Lung (tissue), 11 donors: ENCODE measurements at regions not wholly inside any gene's neighbourhood (a gene's known extent, or its start where the extent isn't known, plus 50 kb on each side); places are given as distances from the start of the nearest gene placed in this dataset.

ENCODE experiments used
- ATAC-seq: fragments of 200-7000 bp; cut with Tn5 transposase; one replicate; pipeline ENCODE4 v1.9.1; 2020; ENCODE audit warnings: moderate number of reproducible peaks; ENCODE audit not compliant: insufficient read depth, low FRiP score
- DNase-seq, 3 donors: peaks; one replicate each; pipeline ENCODE4 v3.0.0-alpha.2; 2013 to 2017
- H3K27ac ChIP-seq, 2 donors: one replicate each; pipeline ENCODE4 v1.5.1; 2013; ENCODE audit warnings: mild to moderate bottlenecking in 2 of 2, moderate library complexity in 2 of 2, control low read depth in 1 of 2, inconsistent platforms in 1 of 2, low read depth in 1 of 2, low read length in 1 of 2
- H3K27me3 ChIP-seq, 3 donors: one replicate each; pipeline ENCODE4 v1.5.1; 2013; ENCODE audit warnings: low read length in 2 of 3; ENCODE audit not compliant: control insufficient read depth in 3 of 3, insufficient read depth in 3 of 3
- H3K36me3 ChIP-seq, 4 donors: one replicate each; pipeline ENCODE4 v1.5.1; 2013; ENCODE audit warnings: low read length in 4 of 4, mild to moderate bottlenecking in 1 of 4, moderate library complexity in 1 of 4; ENCODE audit not compliant: control insufficient read depth in 4 of 4, insufficient read depth in 4 of 4
- H3K4me1 ChIP-seq, 5 donors: one replicate each; pipeline ENCODE4 v1.5.1; 2013; ENCODE audit warnings: low read length in 5 of 5, mild to moderate bottlenecking in 2 of 5, moderate library complexity in 1 of 5; ENCODE audit not compliant: control insufficient read depth in 5 of 5, insufficient read depth in 5 of 5
- H3K4me3 ChIP-seq: one replicate; pipeline ENCODE4 v1.5.1; 2013; ENCODE audit warnings: mild to moderate bottlenecking, control low read depth, moderate library complexity
- H3K9ac ChIP-seq, 2 donors: one replicate each; pipeline ENCODE4 v1.5.1; 2013; ENCODE audit warnings: low read length in 2 of 2, control low read depth in 1 of 2; ENCODE audit not compliant: insufficient read depth in 1 of 2
- H3K9me3 ChIP-seq, 4 donors: one replicate each; pipeline ENCODE4 v1.5.1; 2013; ENCODE audit warnings: low read length in 3 of 4, mild to moderate bottlenecking in 1 of 4, moderate library complexity in 1 of 4; ENCODE audit not compliant: control insufficient read depth in 4 of 4, insufficient read depth in 3 of 4
- CTCF ChIP-seq: IDR thresholded peaks from 2 replicates; pipeline ENCODE4 v1.5.1; 2012; ENCODE audit warnings: mild to moderate bottlenecking; ENCODE audit errors: control extremely low read depth, extremely low read depth
- WGBS, 2 donors: extraction: QIAGEN DNeasy Blood & Tissue Kit; methylation state at CpG; one replicate each; pipeline ENCODE4 v1.1.7; 2013; 5-methylcytosine and 5-hydroxymethylcytosine counted together
- donor health status: control.
- donor health status: control.
- donor health status: Bipolar disorder and iron deficiency.
- donor health status: healthy.
- donor health status: DM: yes; HTN: yes; CAD: no.

- DNase-seq (peak in 2 of 3 donors; percentile 27 to 36), ATAC-seq (no peak)
- H3K9me3 ChIP-seq = peaks cover 0 to 5% (median 0%) of the 10 kb centered on the region in 4 donors
- TF ChIP-seq CTCF = no peak
- no peak overlapping the region for H3K4me3 ChIP-seq
- H3K36me3 ChIP-seq = no peaks in the 10 kb centered on the region
- no peak overlapping the region for H3K27ac ChIP-seq
- H3K4me1 ChIP-seq = peaks cover 0 to 6% (median 0%) of the 10 kb centered on the region in 5 donors
- no peaks in the 10 kb centered on the region for H3K27me3 ChIP-seq
- H3K9ac ChIP-seq = no peak overlapping the region
Measured at GRCh38 chr13:69458013-69458412, 649.6 kb upstream of the ATXN8OS start.

GRCh38 chr13:69450245-69450644 lies 657.4 kb upstream of the ATXN8OS start:
- DNase-seq (no peak), ATAC-seq (no peak)
- Histone ChIP-seq H3K9ac (no peak overlapping the region), H3K9me3 (no peaks in the 10 kb centered on the region), H3K4me3 (no peak overlapping the region), H3K4me1 (no peaks in the 10 kb centered on the region), H3K36me3 (no peaks in the 10 kb centered on the region), H3K27me3 (no peaks in the 10 kb centered on the region), H3K27ac (no peak overlapping the region)
- TF ChIP-seq CTCF = no peak
- WGBS, 2 donors = 72 to 82% methylated on average over 1 of the region's 1 CpG

- Histone ChIP-seq H3K4me1 (no peaks in the 10 kb centered on the region), H3K9me3 (peaks cover 0 to 10% (median 4%) of the 10 kb centered on the region in 4 donors), H3K4me3 (no peak overlapping the region), H3K27ac (no peak overlapping the region), H3K27me3 (no peaks in the 10 kb centered on the region), H3K36me3 (no peaks in the 10 kb centered on the region), H3K9ac (no peak overlapping the region)
- no peak for TF ChIP-seq CTCF
- DNase-seq (no peak), ATAC-seq (no peak)
Measured at GRCh38 chr13:69425235-69425634, 682.4 kb upstream of the ATXN8OS start.

- no peaks in the 10 kb centered on the region for H3K4me1 ChIP-seq
- ATAC-seq (no peak), DNase-seq (no peak)
- no peak overlapping the region for H3K27ac ChIP-seq
- TF ChIP-seq CTCF = no peak
- H3K9me3 ChIP-seq = peaks cover 0 to 13% (median 5%) of the 10 kb centered on the region in 4 donors
- no peak overlapping the region for H3K9ac ChIP-seq
- no peak overlapping the region for H3K4me3 ChIP-seq
- no peaks in the 10 kb centered on the region for H3K27me3 ChIP-seq
- H3K36me3 ChIP-seq = no peaks in the 10 kb centered on the region
- WGBS, 2 donors = 86 to 89% methylated on average over 2 of the region's 2 CpGs
Measured at GRCh38 chr13:69423844-69424243, 683.8 kb upstream of the ATXN8OS start.
